ENCODE measurements at regions not wholly inside any gene's neighbourhood (a gene's known extent, or its start where the extent isn't known, plus 50 kb on each side); places are given as distances from the start of the nearest gene placed in this dataset.

DNA sequence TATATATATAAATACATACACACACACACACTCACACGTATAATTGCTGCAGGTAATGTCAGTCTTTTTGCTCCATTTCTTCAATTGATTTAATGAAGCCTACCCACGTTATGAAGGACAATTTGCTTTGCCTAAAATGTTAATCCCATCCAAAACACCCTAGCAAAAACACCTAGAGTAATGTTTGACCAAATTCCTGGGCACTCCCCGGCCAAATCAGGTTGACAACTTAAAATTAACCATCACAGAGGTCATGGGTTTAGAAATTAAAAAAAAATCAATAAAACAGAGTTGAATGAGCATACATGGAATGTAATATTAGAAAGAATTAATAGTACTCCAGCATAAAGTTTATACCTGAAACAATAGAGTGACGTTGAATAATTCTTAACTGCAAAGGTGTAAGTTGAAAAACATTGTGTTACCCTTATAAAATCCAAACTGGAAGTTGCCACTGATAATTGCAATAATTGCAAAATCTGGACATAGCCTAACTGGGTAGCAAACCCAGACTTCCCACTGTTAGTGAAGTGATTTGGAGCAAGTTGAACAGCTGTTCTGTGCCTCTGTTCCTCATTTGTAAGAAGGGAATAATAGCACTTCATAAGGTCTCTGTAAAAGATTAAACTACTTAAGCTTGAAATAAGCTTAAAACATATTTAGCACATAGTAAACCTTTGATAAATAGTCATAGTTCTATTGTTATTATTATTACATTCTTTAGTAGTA lies 2120.5 kb downstream of the PCDH7 start:
- POLR2A ChIA-PET = no interaction called here
- H3K9ac ChIP-seq (ENCODE audit: low read length) = no peak overlapping the region
- H3K27ac ChIP-seq (ENCODE audit: low read depth, low read length) = no peak overlapping the region
- TF ChIP-seq SRF (IDR thresholded peaks at IDR 0.05; ENCODE audit: low read depth) = no peak
- TF ChIP-seq JUND (IDR thresholded peaks at IDR 0.05) = no peak
- no peak for TF ChIP-seq MAX (IDR thresholded peaks at IDR 0.05)
- no peak for TF ChIP-seq EGR1 (IDR thresholded peaks at IDR 0.05; ENCODE audit: low read depth)
- no peak for TF ChIP-seq ELF1 (IDR thresholded peaks at IDR 0.05; ENCODE audit: borderline replicate concordance, low read depth)
- TF ChIP-seq ZNF274 (IDR thresholded peaks at IDR 0.05; ENCODE audit: low read depth, low read length) = no peak
- no peak for TF ChIP-seq CEBPB (IDR thresholded peaks at IDR 0.05; ENCODE audit: low read depth)
- no peak for TF ChIP-seq POLR2AphosphoS5 (IDR thresholded peaks at IDR 0.05; ENCODE audit: low read depth, low read length)
- no peak for TF ChIP-seq ATF3 (IDR thresholded peaks at IDR 0.05)
- TF ChIP-seq TCF7L2 (IDR thresholded peaks at IDR 0.05; ENCODE audit: borderline replicate concordance, extremely low read depth, insufficient read depth, insufficient read length) = no peak
- TF ChIP-seq YY1 (IDR thresholded peaks at IDR 0.05; ENCODE audit: extremely low read depth, insufficient replicate concordance, low read depth, low read length) = no peak
- TF ChIP-seq POLR2A (IDR thresholded peaks at IDR 0.05; ENCODE audit: borderline replicate concordance, extremely low read depth, insufficient read depth, insufficient read length) = no peak
- H3K4me2 ChIP-seq (ENCODE audit: low read length) = no peak overlapping the region
- no peak overlapping the region for H3K4me3 ChIP-seq (replicated peaks in 1 of 2; ENCODE audit: low read depth in 1 of 2, low read length in 2 of 2)
- RAD21 ChIA-PET (ENCODE audit: low non-redundant PET in 1 of 2, low total read pairs in 2 of 2, uncharacterized antibody in 2 of 2, unreplicated experiment in 2 of 2) = no interaction called here
- no peak overlapping the region for H2AFZ ChIP-seq (ENCODE audit: low read depth, low read length, poor library complexity, severe bottlenecking)
- H3K9me3 ChIP-seq (ENCODE audit: control insufficient read depth in 1 of 2, insufficient read depth in 1 of 2, low read depth in 1 of 2, low read length in 2 of 2) = no peaks in the 10 kb centered on the region
- H3K27me3 ChIP-seq (ENCODE audit: insufficient read depth, low read length) = no peaks in the 10 kb centered on the region
- CTCF ChIA-PET = no interaction called here
- H3K9me2 ChIP-seq (ENCODE audit: insufficient read depth) = no peaks in the 10 kb centered on the region
- H3K36me3 ChIP-seq (ENCODE audit: control insufficient read depth in 1 of 2, insufficient read depth in 2 of 2, low read length in 2 of 2) = no peaks in the 10 kb centered on the region
- H3K4me1 ChIP-seq (ENCODE audit: control insufficient read depth in 1 of 2, insufficient read depth in 2 of 2, low read length in 2 of 2) = no peaks in the 10 kb centered on the region
- no peak for ATAC-seq
- no peaks in the 10 kb centered on the region for H4K20me1 ChIP-seq (ENCODE audit: insufficient read depth)
- BruUV-seq (replicated peaks) = no TSS peak
- no peak for DNase-seq (ENCODE audit: low read depth, low spot score)
- no peaks in the 10 kb centered on the region for H3K79me2 ChIP-seq (ENCODE audit: insufficient read depth, low read length)
- intact Hi-C loops (cut with micrococcal nuclease) = no loop called here

Data from HCT116 (cell line).